Mammary epithelial cell (primary cell): ENCODE measurements at regions not wholly inside any gene's neighbourhood (a gene's known extent, or its start where the extent isn't known, plus 50 kb on each side); places are given as distances from the start of the nearest gene placed in this dataset.

ENCODE experiments used
- EZH2 ChIP-seq: IDR thresholded peaks from 2 replicates; pipeline ENCODE4 v1.6.1; 2012; ENCODE audit warnings: low read length, inconsistent platforms, borderline replicate concordance
- TF ChIP-seq, protein P1 (sequence below), 2 donors: IDR thresholded peaks in 1 of 2; conservative IDR thresholded peaks in 1 of 2; 2 replicates each; pipeline ENCODE4 v1.5.1; 2011 to 2012; ENCODE audit warnings: inconsistent platforms in 2 of 2, low read length in 2 of 2, mild to moderate bottlenecking in 2 of 2, control low read depth in 1 of 2, low read depth in 1 of 2; ENCODE audit not compliant: insufficient read depth in 1 of 2; ENCODE audit errors: extremely low read depth in 1 of 2

DNA sequence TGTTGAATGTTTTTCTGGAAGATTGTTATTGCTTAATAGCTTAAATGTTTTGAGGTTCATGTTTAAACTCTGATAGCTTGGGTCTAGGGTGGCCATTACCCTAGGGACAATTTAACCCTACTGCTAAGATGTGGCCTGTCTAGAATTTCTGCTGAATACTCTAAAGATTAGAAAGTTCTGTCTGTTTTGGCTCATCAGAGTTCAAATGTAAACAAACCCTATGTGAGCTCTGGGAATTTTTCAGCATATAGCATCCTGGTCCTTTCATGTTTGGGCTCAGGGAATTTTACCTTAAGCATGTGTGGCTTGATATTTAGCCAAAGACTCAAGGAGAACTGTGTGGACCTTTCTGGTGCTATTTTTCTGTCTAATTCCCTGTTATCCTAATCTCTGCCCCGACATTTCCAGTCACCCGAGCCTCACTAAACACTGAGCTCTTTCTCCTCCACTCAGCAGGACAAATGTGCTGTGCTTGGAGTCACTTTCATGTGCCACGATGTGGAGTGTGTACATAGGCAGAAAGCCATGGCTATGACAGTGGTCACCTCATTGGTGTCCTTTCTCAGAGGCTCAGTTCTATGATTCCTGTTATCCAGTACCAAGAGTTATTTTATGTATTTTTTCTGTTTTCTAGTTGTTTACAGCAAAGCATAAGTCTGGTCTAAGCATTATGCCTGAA, 492.5 kb upstream of the SPHKAP start:
- TF ChIP-seq, protein P1, sequence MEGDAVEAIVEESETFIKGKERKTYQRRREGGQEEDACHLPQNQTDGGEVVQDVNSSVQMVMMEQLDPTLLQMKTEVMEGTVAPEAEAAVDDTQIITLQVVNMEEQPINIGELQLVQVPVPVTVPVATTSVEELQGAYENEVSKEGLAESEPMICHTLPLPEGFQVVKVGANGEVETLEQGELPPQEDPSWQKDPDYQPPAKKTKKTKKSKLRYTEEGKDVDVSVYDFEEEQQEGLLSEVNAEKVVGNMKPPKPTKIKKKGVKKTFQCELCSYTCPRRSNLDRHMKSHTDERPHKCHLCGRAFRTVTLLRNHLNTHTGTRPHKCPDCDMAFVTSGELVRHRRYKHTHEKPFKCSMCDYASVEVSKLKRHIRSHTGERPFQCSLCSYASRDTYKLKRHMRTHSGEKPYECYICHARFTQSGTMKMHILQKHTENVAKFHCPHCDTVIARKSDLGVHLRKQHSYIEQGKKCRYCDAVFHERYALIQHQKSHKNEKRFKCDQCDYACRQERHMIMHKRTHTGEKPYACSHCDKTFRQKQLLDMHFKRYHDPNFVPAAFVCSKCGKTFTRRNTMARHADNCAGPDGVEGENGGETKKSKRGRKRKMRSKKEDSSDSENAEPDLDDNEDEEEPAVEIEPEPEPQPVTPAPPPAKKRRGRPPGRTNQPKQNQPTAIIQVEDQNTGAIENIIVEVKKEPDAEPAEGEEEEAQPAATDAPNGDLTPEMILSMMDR (conservative IDR thresholded peaks at IDR 0.05 in 1 of 2, IDR thresholded peaks at IDR 0.05 in 1 of 2; ENCODE audit: extremely low read depth in 1 of 2, insufficient read depth in 1 of 2, low read depth in 1 of 2, low read length in 2 of 2), result no peak
- TF ChIP-seq EZH2, result no peak
